ENCODE measurements at regions not wholly inside any gene's neighbourhood (a gene's known extent, or its start where the extent isn't known, plus 50 kb on each side); places are given as distances from the start of the nearest gene placed in this dataset.
A peak's percentile ranks its signal among the peaks of the same experiment; 100 is the strongest.

GRCh38 chr1:82317671-82318070 is 516.9 kb downstream of the ADGRL2 start:
- Histone ChIP-seq H3K9me3 (replicated peaks) (no peaks in the 10 kb centered on the region), H3K27ac (replicated peaks) (no peak overlapping the region), H3K4me3 (no peak overlapping the region), H3K27me3 (ENCODE audit: low read depth) (no peaks in the 10 kb centered on the region), H3K36me3 (no peaks in the 10 kb centered on the region), H3K4me1 (no peaks in the 10 kb centered on the region)
- DNase-seq = no peak
- intact Hi-C loops (cut with micrococcal nuclease) = no loop called here
- no peak for TF ChIP-seq CTCF (IDR thresholded peaks at IDR 0.05; ENCODE audit: borderline replicate concordance)

- no peaks in the 10 kb centered on the region for H3K9me3 ChIP-seq (replicated peaks)
- DNase-seq = no peak
- H3K4me1 ChIP-seq = no peaks in the 10 kb centered on the region
- peak overlapping the region; percentile 28 for H3K27ac ChIP-seq (replicated peaks)
- no peak overlapping the region for H3K4me3 ChIP-seq
- H3K27me3 ChIP-seq (ENCODE audit: low read depth) = no peaks in the 10 kb centered on the region
- H3K36me3 ChIP-seq = no peaks in the 10 kb centered on the region
- TF ChIP-seq CTCF (IDR thresholded peaks at IDR 0.05; ENCODE audit: borderline replicate concordance) = no peak
- intact Hi-C loops (cut with micrococcal nuclease) = no loop called here
These were observed 498.9 kb downstream of the ADGRL2 start for GRCh38 chr1:82299656-82300055.

GRCh38 chr1:82299056-82299455 is 498.3 kb downstream of the ADGRL2 start:
- H3K9me3 ChIP-seq (replicated peaks) = no peaks in the 10 kb centered on the region
- H3K4me3 ChIP-seq = no peak overlapping the region
- no peaks in the 10 kb centered on the region for H3K27me3 ChIP-seq (ENCODE audit: low read depth)
- intact Hi-C loops (cut with micrococcal nuclease) = no loop called here
- no peak for TF ChIP-seq CTCF (IDR thresholded peaks at IDR 0.05; ENCODE audit: borderline replicate concordance)
- H3K27ac ChIP-seq (replicated peaks) = peak overlapping the region; percentile 28
- H3K36me3 ChIP-seq = no peaks in the 10 kb centered on the region
- no peaks in the 10 kb centered on the region for H3K4me1 ChIP-seq
- DNase-seq = no peak

- Histone ChIP-seq H3K4me1 (no peaks in the 10 kb centered on the region), H3K4me3 (no peak overlapping the region), H3K36me3 (no peaks in the 10 kb centered on the region), H3K27ac (replicated peaks) (no peak overlapping the region), H3K27me3 (ENCODE audit: low read depth) (no peaks in the 10 kb centered on the region), H3K9me3 (replicated peaks) (no peaks in the 10 kb centered on the region)
- no peak for DNase-seq
- intact Hi-C loops (cut with micrococcal nuclease) = no loop called here
- TF ChIP-seq CTCF (IDR thresholded peaks at IDR 0.05; ENCODE audit: borderline replicate concordance) = no peak
These were observed 496.6 kb downstream of the ADGRL2 start for GRCh38 chr1:82297139-82297896.

GRCh38 chr1:82287556-82287955 is 486.8 kb downstream of the ADGRL2 start:
- Histone ChIP-seq H3K27ac (replicated peaks) (no peak overlapping the region), H3K4me3 (no peak overlapping the region), H3K27me3 (ENCODE audit: low read depth) (no peaks in the 10 kb centered on the region), H3K9me3 (replicated peaks) (no peaks in the 10 kb centered on the region), H3K4me1 (no peaks in the 10 kb centered on the region), H3K36me3 (no peaks in the 10 kb centered on the region)
- DNase-seq = no peak
- intact Hi-C loops (cut with micrococcal nuclease) = no loop called here
- TF ChIP-seq CTCF (IDR thresholded peaks at IDR 0.05; ENCODE audit: borderline replicate concordance) = no peak

All from left ventricle myocardium inferior (tissue), 1 donor.